Liver (tissue), 3 donors: ENCODE measurements at regions not wholly inside any gene's neighbourhood (a gene's known extent, or its start where the extent isn't known, plus 50 kb on each side); places are given as distances from the start of the nearest gene placed in this dataset.

Source experiments
- EGR1 ChIP-seq, 2 donors: IDR thresholded peaks; 2 replicates each; pipeline ENCODE4 v1.6.1; 2016 to 2018; ENCODE audit warnings: antibody characterized with exemption in 2 of 2, low read depth in 2 of 2
- FOXA1 ChIP-seq: IDR thresholded peaks from 2 replicates; pipeline ENCODE4 v1.6.1; 2016; ENCODE audit warnings: antibody characterized with exemption
- FOXA2 ChIP-seq: IDR thresholded peaks from 2 replicates; pipeline ENCODE4 v1.6.1; 2016; ENCODE audit warnings: antibody characterized with exemption
- HNF4A ChIP-seq, 2 donors: conservative IDR thresholded peaks; 2 replicates each; pipeline ENCODE4 v1.6.1; 2016; ENCODE audit warnings: antibody characterized with exemption in 2 of 2, mild to moderate bottlenecking in 2 of 2
- RXRA ChIP-seq, 2 donors: IDR thresholded peaks; 2 replicates each; pipeline ENCODE4 v1.6.1; 2017 to 2018; ENCODE audit warnings: antibody characterized with exemption in 2 of 2, mild to moderate bottlenecking in 1 of 2
- SP1 ChIP-seq: IDR thresholded peaks from 2 replicates; pipeline ENCODE4 v1.6.1; 2018; ENCODE audit warnings: antibody characterized with exemption, mild to moderate bottlenecking
- TAF1 ChIP-seq: conservative IDR thresholded peaks from 2 replicates; pipeline ENCODE4 v1.6.1; 2016; ENCODE audit warnings: antibody characterized with exemption, mild to moderate bottlenecking
- TF ChIP-seq, protein P1 (sequence below): IDR thresholded peaks from 2 replicates; pipeline ENCODE4 v1.6.1; 2016; ENCODE audit warnings: antibody characterized with exemption
- TF ChIP-seq, protein P2 (sequence below): fragments of 150-350 bp; IDR thresholded peaks from 2 replicates; pipeline ENCODE4 v1.5.1; 2017; ENCODE audit warnings: improper control_type of control experiment, low read depth, low read length; ENCODE audit not compliant: missing input control
- TF ChIP-seq, protein P3 (sequence below): IDR thresholded peaks from 2 replicates; pipeline ENCODE4 v1.6.1; 2016; ENCODE audit warnings: antibody characterized with exemption, mild to moderate bottlenecking
- donor health status: healthy.
- donor health status: healthy.

DNA sequence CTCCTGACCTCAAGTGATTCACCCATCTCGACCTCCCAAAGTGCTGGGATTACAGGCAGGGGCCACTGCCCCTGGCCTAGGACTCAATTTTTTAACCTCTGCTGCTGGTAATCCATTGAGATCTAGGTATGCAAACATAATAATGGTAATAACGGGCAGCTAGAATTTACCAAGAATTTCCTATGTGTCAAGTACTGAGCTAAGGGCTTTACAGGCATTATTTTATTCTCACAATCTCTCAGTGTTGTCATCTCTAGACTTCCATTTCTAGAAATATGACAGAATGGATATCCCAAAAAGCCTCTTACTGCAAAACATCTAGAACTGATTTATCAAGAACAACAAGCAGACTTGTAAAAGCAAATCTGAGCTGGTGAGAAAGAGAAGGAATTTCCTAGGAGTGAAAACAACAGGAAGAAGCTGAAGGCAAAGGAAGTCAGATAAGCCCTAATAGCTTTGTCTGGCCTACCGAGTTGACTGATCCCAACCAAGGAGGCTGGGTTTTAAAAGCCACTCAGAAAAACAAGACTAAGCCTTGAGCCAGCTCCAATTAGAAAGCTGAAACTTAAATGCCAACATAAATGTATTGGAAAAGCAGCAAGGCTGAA, 70.6 kb downstream of the CCDC71L start:
- TF ChIP-seq, protein P1, sequence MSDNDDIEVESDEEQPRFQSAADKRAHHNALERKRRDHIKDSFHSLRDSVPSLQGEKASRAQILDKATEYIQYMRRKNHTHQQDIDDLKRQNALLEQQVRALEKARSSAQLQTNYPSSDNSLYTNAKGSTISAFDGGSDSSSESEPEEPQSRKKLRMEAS, result no peak
- TF ChIP-seq, protein P2, sequence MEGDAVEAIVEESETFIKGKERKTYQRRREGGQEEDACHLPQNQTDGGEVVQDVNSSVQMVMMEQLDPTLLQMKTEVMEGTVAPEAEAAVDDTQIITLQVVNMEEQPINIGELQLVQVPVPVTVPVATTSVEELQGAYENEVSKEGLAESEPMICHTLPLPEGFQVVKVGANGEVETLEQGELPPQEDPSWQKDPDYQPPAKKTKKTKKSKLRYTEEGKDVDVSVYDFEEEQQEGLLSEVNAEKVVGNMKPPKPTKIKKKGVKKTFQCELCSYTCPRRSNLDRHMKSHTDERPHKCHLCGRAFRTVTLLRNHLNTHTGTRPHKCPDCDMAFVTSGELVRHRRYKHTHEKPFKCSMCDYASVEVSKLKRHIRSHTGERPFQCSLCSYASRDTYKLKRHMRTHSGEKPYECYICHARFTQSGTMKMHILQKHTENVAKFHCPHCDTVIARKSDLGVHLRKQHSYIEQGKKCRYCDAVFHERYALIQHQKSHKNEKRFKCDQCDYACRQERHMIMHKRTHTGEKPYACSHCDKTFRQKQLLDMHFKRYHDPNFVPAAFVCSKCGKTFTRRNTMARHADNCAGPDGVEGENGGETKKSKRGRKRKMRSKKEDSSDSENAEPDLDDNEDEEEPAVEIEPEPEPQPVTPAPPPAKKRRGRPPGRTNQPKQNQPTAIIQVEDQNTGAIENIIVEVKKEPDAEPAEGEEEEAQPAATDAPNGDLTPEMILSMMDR, result no peak
- TF ChIP-seq TAF1 (no peak), FOXA1 (no peak), EGR1 (IDR thresholded peaks at IDR 0.05; ENCODE audit: low read depth in 2 of 2) (no peak), SP1 (no peak), RXRA (IDR thresholded peaks at IDR 0.05) (no peak), HNF4A (conservative IDR thresholded peaks at IDR 0.05) (no peak), FOXA2 (no peak)
- TF ChIP-seq, protein P3, sequence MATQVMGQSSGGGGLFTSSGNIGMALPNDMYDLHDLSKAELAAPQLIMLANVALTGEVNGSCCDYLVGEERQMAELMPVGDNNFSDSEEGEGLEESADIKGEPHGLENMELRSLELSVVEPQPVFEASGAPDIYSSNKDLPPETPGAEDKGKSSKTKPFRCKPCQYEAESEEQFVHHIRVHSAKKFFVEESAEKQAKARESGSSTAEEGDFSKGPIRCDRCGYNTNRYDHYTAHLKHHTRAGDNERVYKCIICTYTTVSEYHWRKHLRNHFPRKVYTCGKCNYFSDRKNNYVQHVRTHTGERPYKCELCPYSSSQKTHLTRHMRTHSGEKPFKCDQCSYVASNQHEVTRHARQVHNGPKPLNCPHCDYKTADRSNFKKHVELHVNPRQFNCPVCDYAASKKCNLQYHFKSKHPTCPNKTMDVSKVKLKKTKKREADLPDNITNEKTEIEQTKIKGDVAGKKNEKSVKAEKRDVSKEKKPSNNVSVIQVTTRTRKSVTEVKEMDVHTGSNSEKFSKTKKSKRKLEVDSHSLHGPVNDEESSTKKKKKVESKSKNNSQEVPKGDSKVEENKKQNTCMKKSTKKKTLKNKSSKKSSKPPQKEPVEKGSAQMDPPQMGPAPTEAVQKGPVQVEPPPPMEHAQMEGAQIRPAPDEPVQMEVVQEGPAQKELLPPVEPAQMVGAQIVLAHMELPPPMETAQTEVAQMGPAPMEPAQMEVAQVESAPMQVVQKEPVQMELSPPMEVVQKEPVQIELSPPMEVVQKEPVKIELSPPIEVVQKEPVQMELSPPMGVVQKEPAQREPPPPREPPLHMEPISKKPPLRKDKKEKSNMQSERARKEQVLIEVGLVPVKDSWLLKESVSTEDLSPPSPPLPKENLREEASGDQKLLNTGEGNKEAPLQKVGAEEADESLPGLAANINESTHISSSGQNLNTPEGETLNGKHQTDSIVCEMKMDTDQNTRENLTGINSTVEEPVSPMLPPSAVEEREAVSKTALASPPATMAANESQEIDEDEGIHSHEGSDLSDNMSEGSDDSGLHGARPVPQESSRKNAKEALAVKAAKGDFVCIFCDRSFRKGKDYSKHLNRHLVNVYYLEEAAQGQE, result no peak
